ENCODE measurements at regions not wholly inside any gene's neighbourhood (a gene's known extent, or its start where the extent isn't known, plus 50 kb on each side); places are given as distances from the start of the nearest gene placed in this dataset.
"Not testable (repeated sequence)": the region's sequence is repeated elsewhere in the genome, so short reads cannot be mapped to it uniquely, and the experiment has no call there.

DNA sequence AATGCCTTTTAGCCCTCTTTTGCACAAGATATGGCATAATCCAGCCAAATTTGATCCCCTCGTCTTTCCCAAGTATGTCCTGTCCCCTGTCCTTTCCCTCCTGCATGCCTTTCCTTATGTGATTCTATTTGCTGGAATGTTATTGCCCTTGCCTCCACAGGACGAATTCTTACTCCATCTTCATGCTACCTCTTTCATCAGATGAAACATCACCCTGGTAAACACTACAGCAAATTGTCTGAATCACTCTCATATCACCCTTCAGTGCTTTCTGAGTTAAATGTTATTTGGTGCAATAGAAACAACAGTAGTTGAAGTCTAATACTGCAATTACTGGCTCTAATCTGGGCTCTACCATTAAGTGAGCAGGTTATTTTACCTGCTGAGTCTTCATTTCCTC is 52.2 kb upstream of the FAT1 start:
- no peak for DNase-seq (ENCODE audit: low spot score)

DNA sequence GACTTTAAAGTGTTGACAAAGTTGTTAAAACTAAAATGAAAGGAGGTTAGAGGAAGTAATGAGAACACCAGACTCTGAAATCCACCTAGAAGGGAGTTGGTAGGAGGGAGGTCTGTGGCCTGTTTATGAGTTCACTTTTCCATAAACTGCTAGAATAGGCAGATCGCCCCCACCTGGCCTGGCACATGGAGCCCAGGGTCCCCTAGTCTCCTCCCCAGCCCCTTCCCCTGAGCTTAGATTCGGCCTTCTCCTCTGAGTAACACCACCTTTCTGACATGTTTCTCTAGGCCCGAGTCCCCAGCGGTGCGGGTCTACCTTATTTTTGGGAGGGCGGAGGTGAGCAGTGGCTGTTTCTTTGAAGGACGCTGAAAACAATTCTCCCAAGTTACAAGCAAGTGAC is 54.5 kb upstream of the FAT1 start:
- no peak for DNase-seq (ENCODE audit: low spot score)

DNA sequence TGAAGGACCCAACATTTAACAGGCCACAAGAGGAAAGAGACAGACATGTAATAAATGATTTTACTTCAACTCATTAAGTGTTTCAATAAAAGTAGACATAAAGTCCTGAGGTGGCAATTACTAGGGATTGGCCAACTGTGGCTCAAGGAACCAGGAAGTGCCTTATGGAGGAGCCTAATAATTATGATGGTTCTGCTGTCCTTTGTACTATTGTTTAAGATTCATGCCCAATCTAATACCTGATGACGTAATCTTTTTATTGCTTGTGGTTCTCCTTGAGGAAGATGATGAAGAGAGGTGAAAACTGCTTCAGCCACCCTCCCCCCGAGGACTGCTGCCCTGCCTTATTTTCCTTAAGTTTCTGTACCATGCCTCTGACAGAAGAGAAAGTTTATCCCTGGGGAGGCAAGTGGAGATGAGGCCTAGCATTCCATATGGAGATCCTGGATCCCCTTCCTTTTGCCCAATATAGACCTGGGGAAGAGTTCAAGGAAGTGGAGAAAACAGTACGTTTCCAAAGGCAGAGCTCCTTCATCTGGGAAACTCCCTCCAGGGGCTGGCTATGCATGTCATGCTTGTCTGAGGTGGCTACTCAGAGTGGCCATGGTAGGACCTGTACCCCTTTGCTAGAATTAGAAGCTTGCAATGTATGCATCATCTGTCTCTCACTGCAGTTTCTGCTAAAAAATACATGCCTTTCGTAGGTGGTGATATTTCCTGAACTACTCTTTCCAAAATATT is 56.8 kb upstream of the FAT1 start:
- no peak for DNase-seq (ENCODE audit: low spot score)

DNA sequence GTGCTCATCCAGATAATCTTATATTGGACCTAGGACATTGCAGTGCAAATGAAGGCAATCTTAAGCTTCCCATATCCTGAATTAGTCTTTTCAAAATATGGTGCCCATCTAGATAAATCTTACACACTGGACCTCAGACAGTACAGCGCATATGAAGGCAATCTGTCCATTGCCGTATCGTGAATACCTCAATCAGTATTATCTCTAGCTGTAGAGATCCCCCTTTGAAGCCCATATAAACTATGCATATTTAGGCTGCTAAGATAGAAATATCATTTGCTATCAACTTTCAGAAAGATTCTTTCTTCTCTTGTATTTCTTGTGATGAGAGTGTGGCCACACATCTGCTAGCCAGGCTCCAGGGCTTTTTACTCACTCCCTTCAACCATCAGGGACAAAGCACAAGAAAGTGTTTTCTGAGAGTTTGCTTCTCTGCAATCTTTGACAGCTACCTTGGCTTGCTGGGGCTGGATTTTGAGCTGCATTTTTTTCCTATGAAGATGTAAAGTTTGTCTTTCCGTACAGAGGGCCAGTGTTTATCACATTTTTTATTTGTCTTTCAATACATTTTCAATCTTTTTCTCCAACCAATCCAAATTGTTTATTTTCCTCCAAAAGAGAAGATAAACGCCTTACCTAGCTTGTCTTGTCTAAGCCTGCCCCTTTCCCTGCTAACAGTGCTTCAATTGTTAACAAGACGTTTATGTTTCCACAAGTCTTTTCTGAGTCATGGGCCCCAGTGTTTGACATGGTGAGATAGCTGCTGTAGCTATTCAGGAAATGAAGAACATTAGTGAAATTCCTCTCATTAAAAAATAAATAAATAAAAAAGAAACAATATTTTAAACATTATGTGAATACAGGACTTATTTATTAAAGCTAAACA is 57.6 kb upstream of the FAT1 start:
- DNase-seq (ENCODE audit: low spot score) = peak; percentile 85

DNA sequence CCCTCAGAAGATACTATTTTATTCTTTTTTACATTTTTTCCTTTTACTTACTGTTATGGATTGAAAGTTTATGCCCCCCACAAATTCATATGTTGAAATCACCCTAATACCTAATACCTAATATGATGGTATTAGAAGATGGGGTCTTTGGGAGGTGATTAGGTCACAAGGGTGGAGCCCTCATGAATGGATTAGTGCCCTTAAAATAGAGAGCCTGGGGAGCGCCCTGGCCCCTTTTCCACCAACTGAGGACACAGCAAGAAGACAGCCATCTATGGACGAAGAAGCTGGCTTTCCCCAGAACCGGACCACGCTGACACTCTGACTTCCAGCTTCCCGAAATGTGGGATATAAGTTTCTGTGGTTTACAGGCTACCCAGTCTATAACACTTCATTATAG is 58.6 kb upstream of the FAT1 start:
- no peak for DNase-seq (ENCODE audit: low spot score)

DNA sequence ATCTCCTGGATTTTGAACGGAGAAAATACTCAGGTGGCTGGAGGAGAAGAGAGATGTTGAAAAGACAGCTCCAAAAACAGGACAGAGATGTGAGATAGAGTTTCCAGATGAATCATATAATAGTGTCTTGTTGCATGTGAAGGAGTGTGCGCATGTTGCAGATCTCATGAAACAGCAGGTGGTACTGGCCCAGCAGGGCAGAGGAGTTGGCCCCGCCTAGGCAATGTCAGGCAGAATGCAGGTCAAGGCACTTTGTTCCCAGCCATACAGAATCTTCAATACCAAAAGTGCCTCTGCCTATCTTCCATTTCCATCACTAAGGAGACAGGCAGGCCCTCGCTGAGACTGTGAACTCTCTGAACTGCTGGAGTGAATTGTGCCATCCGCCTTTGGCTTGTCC is 63.9 kb upstream of the FAT1 start:
- DNase-seq (ENCODE audit: low spot score) = no peak

DNA sequence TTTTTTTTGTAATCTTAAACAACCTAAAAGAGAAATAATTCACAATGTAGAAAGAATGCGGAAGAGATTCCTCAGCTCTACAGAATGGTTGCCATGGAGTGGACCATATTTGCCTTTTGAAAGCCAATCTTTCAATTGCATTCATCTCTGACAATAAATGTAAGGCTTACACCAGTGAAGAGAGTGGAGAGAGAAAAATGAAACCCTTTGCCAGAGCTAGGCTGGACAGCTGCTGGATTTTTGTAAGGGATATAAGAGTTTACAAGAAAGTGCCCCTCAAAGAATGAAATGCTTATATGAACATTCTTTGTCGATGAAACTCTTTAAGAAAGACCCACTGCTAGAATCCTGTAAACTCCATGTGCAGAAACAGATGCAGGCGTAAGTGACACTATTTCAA is 66.0 kb upstream of the FAT1 start:
- no peak for DNase-seq (ENCODE audit: low spot score)

DNA sequence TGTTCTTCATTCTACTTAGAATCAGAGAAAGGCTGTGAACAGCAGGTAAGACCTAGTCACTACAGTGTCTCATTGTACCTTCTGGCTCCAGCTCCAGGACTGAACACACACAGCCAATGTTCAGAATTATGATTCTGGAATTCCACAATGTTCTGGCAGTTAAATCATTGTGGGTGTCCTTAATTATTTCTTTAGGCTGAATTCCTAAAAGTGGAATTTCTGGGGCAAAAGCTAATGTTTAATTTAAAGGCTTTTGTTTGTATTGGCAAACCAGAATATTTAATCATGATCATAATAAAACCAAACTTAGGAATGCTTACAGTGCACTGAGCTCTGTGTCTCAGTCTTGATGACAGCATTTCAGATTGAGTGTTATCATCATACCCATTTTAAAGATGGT is 67.0 kb upstream of the FAT1 start:
- no peak for DNase-seq (ENCODE audit: low spot score)

DNA sequence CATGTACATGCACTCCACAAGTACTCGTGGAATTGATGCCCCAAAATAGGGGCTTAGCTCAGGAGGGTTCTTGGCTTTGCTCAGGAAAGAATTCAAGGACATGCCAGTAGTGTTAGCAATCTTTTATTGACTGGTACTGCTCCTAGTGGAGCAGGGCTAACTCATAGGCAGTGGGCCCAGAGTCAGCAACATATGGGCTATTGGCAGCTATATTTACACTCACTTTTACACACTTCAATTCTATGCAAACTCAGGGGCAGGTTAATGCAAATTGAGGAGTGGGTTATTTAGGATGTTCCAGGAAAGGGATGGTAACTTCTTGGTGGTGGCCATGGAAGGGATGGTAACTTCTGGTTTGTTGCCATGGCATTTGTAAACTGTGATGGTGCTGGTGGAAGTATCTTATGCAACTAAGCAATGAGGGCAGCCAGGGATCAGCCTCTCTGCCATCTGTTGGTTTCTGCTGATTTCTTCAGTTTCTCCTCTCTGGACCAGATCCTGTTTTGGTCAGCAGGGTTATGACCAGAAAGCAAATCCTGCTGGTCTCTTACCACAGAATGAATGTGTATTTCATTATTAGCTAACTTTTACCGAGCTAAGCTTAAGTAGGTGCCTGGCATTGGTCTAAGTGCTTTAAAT is 69.2 kb upstream of the FAT1 start:
- DNase-seq (ENCODE audit: low spot score) = no peak

DNA sequence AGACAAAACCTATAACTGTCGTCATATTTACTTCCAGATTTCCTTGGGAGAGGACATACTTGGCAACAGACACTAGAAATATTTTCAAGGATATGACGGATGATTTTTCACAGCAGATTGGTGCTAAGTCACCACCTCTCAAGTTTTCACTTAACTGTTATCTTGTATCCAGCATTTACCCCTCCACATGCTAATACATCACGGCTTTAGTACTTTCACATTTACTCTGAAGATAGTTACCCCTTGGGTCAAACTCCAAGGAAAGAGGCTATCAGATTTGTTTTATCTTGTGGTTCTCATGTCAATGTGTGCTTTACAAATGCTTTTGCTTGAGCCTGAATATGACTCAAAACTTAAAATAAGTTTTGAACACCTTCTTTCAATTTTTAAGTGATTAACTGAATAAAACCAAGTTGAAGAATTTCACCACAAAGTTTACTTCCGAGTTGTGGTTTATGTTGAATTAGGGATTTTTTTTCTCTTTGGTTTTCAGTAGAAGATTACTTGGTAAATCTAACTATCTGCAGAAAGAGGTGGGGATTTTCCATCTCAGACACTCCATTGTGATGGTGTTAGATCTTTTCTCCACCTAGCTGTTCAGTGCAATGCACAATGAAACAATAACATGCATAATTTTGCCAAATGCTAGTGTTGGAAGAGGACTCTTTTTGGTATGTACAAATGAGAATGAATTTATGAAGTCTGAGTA is 75.4 kb upstream of the FAT1 start:
- DNase-seq (ENCODE audit: low spot score) = no peak

DNA sequence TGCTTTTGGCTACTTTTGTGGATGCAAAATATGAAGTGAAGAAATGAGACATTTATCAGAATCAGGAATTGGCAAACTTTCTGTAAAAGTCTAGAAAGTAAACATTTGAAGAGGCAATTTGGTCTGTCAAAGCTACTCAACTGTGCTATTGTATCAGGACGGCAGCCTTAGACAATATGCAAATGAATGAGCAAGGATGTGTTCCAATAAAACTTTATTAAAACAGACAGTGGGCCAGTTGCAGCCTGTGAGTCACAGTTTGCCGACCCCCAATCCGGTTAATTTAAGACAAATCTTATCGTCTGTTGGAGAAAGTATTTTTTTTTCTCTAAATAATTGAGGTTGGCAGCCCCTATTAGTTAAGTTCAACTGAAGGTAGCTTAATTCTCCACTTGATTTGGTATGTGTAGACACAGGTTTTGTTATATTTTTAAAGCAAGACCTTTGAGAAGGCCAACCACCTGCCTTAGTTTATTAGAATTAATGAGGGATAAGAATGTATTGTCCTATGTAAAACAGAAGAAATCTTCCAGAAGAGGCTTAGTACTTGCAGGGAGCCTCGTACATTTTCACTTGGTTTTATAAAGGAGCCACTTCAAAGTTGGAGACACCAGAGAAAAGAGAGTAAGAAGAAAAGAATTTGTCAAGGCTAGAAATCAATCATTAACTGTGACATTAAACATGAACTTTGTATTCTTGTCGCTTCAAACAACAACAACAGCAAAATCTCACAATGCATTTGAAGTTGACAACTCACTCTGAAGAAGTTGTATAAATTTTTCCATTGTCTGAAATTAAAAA is 81.6 kb upstream of the FAT1 start:
- DNase-seq (ENCODE audit: low spot score) = no peak

DNA sequence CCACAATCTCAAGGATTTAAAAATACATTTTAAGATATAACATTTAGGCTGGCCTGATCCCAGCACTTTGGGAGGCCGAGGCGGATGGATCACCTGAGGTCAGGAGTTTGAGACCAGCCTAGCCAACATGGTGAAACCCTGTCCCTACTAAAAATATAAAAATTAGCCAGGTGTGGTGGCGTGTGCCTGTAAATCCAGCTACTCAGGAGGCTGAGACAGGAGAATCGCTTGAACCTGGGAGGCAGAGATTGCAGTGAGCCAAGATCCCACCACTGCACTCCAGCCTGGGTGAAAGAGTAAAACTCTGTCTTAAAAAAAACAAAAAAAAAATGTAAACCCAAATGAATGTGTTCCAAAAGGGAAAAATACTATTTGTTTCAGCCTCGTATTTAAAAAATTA is 82.3 kb upstream of the FAT1 start:
- DNase-seq (ENCODE audit: low spot score) = not testable (repeated sequence)

DNA sequence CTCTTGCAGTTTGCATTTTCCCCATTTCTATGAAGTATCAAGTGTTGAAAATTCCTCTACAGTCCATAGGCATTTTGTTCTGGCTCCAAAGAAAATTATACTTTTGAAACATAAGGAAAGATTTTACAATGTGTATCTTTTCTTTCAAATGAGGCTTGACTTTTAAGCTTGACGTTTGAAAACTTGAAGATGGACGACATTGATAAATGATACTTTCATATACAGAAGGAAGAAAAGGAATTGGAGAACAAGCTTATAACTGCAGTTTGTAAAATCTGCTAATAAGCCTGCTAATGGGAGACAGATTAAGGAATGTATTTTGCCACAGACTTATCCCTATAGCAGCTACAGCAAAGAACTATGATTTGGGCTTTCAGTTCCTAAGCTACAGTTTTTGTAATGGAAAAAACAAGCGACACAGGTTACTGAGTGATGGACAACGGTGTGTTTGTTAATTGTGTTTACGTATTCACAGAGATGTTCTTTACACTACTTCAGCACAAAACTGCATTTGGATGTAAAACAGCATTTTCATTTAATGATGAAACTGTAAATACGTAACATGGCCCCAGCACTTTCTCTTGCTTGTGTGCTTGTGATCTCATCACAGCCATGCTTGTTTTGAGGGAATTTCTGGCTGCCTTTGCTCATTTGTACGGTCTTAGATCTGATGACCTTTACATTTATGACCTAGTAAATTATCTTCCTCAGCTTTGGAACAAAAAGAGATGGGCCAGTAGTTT is 83.2 kb upstream of the FAT1 start:
- no peak for DNase-seq (ENCODE audit: low spot score)

DNA sequence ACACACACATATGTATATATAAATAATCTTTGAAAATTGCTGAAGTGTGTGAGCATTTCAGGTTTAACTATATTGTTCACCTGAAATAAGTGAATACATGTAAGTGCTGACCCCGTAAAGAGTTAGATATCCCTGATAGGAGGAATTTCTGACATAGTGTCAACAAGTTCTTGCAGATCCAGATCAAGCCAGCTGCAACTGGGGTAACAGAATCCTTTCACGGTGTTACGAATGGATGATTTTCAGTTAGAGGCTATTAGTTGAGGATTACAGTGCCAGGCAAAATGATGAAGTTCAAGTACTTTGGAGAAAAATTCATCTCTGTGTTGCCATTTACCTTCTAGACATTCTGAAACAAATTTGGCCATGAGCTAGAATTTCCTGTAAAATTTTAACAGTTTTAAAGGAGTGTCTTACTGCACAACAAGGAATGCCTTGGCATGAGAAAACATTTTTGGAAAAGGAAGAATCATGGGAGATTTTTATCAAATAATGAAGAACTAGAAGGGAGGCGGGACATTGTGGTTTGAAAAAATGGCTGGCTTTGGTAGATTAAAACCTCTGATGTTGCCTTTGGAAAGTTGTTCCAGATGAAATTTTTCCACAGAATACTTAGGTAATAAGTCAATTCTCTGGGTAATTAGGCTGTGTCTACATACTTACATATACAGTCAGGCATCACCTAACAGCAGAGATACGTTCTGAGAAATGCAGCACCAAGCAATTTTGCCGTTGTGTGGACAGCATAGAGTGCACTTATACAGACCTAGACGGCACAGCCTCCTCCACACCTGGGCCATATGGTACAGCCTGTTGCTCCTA is 84.4 kb upstream of the FAT1 start:
- DNase-seq (ENCODE audit: low spot score) = no peak

DNA sequence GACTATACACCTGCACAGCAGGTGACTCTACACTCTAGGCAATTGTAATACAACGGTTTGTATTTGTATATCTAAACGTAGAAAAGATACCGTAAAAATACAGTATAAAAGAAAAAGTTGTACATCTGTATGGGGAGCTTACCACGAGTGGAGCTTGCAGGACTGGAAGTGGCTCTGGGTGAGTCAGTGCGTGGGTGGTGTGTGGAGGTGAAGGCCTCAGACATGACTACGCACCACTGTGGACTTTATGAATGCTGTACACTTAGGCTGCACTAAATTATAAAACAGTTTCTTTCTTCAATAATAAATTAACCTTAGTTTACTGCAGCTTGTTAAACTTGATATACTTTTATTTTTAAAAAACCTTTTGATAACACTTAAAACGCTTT is 85.0 kb upstream of the FAT1 start:
- DNase-seq (ENCODE audit: low spot score) = peak; percentile 53

DNA sequence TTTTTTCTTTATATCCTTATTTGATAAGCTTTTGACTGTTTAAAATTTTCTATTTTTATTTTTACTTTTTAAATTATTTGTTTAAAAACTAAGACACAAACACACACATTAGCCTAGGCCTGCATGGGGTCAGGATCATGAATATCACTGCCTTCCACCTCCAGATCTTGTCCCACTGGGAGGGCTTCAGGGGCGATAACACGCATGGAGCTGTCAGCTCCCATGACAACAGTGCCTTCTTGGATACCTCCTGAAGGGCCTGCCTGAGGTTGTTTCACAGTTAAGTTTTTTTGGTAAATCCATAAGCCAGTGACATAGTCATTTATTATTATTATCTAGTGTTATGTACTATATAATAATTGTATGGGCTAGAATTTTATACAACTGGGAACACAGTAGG is 85.4 kb upstream of the FAT1 start:
- no peak for DNase-seq (ENCODE audit: low spot score)

DNA sequence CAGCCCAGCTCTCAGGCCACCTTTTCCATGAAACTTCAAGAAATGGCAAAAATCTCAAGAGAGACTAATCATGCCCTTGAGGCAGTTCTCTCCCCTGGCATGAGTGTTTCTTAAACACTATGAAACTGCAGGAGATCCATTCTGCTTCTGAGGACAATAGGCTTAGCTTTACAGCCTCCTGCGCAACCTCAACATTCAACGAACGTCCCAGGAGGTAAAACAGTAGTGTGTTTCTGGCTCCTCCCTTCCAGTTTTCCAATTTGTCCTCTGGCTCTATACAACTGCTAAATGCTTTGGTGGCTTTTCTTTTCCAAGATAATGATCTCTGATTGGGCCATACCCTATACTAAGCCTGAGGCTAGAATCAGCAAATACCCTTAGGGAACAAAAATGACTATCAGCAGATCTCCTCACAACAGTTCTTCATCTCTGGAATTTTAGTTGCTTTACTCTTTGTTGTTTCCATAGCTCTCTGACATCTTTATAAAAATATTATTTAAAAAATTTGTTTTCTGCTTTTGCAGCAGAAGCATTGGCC is 87.0 kb upstream of the FAT1 start:
- no peak for DNase-seq (ENCODE audit: low spot score)

DNA sequence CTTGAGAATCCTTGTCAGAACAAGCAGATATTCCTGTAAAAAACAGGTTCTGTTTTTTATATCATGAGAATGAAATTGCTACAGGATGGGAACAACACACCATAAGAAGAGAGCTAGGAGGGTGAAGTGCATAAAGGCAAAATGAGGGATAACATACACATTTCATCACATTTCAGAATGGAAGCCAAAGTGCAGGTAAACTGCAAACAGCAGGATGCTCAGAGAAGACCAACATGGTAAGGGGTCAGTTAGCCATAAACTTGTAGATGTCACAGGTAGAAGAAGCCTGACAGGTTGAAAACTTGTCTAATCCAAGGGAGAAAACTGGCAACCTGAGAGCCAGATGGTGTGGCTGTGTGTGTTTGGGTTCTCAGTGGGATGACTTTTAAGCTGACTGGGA is 88.9 kb upstream of the FAT1 start:
- DNase-seq (ENCODE audit: low spot score) = no peak

DNA sequence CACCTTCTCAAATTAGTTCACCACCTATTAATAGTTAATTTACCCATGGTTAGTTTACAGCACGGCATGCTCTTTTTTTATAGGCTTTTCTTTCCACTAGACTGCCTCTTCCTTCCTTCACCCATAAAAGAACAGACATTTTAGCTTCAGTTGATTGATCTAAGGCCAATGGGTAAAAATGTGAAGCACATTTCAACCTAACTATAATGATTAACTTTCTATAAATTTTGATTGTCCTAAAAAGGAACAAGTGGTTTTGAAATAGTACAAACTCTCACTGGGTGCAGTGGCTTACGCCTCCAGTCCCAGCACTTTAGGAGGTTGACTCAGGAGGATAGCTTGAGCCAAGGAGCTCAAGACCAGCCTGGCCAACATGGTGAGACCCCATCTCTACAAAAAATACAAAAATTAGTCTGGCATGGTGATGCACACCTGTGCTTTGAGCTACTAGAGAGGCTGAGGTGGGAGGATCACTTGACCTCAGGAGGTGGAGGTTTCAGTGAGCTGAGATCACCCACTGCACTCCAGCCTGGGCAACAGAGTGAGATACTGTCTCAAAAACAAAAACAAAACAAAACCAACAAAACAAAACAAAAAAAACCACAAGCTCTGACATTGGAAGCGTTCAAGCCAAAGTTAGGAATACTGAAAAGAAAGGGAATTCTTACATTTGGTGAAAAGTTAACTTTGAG is 89.9 kb upstream of the FAT1 start:
- no peak for DNase-seq (ENCODE audit: low spot score)

Data from COLO829 (cell line).